ENCODE measurements at regions not wholly inside any gene's neighbourhood (a gene's known extent, or its start where the extent isn't known, plus 50 kb on each side); places are given as distances from the start of the nearest gene placed in this dataset.

DNA sequence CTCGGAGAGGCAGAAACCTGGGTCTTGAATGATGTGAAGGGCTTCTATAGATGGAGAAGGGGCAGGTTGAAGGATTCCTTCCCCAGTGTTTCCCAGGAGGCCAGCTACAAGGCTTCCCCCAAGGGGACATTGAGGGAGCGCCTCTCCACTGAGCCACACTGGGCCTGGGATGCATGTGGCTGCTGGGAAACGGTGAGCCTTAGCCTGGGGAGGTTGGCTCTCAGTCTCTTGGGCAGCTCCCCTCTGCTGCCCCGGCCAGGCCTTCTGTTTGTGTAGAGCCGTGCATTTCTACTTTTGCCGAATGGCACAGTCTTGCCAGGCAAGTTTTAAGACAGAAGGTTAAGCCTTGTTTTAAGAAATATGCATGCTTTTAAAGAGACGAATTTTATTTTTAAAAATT, 254.4 kb upstream of the POU3F1 start:
- no peak overlapping the region for H3K27ac Mint-ChIP-seq
- TF ChIP-seq, protein P1, sequence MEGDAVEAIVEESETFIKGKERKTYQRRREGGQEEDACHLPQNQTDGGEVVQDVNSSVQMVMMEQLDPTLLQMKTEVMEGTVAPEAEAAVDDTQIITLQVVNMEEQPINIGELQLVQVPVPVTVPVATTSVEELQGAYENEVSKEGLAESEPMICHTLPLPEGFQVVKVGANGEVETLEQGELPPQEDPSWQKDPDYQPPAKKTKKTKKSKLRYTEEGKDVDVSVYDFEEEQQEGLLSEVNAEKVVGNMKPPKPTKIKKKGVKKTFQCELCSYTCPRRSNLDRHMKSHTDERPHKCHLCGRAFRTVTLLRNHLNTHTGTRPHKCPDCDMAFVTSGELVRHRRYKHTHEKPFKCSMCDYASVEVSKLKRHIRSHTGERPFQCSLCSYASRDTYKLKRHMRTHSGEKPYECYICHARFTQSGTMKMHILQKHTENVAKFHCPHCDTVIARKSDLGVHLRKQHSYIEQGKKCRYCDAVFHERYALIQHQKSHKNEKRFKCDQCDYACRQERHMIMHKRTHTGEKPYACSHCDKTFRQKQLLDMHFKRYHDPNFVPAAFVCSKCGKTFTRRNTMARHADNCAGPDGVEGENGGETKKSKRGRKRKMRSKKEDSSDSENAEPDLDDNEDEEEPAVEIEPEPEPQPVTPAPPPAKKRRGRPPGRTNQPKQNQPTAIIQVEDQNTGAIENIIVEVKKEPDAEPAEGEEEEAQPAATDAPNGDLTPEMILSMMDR (conservative IDR thresholded peaks at IDR 0.05) = no peak

More for the DNA sequence above, 254.4 kb upstream of the POU3F1 start:
- Histone ChIP-seq H3K9me3 (ENCODE audit: control insufficient read depth, low read depth, low read length) (no peaks in the 10 kb centered on the region), H3K18ac (ENCODE audit: insufficient read length, low read depth, low read length) (no peak overlapping the region), H2BK12ac (ENCODE audit: insufficient read length, low read depth, low read length) (no peak overlapping the region), H3K27me3 (ENCODE audit: insufficient read depth, low read length) (no peaks in the 10 kb centered on the region), H3K4ac (ENCODE audit: low read depth, low read length) (no peak overlapping the region), H3K14ac (ENCODE audit: insufficient read depth, low read length) (no peak overlapping the region), H3K79me1 (ENCODE audit: insufficient read depth, low read depth, low read length, poor library complexity, severe bottlenecking) (no peaks in the 10 kb centered on the region), H3T11ph (ENCODE audit: low read length) (no peak overlapping the region), H3K4me2 (ENCODE audit: insufficient read depth, insufficient read length, low read length) (no peak overlapping the region), H2AK5ac (ENCODE audit: insufficient read length, low read length) (no peak overlapping the region), H3K9ac (ENCODE audit: extremely low read depth, insufficient read length, low read length) (no peak overlapping the region), H3K23me2 (ENCODE audit: insufficient read length, low read depth, low read length, poor library complexity, severe bottlenecking) (no peaks in the 10 kb centered on the region), H2BK5ac (ENCODE audit: insufficient read length, low read length) (no peak overlapping the region), H2BK20ac (ENCODE audit: low read depth, low read length, poor library complexity, severe bottlenecking) (no peak overlapping the region), H2BK120ac (ENCODE audit: low read depth, low read length, poor library complexity, severe bottlenecking) (no peak overlapping the region), H3K56ac (ENCODE audit: insufficient read length, low read depth, low read length) (no peak overlapping the region), H3K79me2 (ENCODE audit: insufficient read depth, low read length) (no peaks in the 10 kb centered on the region), H4K5ac (ENCODE audit: insufficient read length, low read depth, low read length) (no peak overlapping the region), H3K4me1 (ENCODE audit: insufficient read depth, low read length) (no peaks in the 10 kb centered on the region), H2AFZ (ENCODE audit: low read length) (no peak overlapping the region), H4K91ac (ENCODE audit: insufficient read length, low read depth, low read length) (no peak overlapping the region), H4K8ac (replicated peaks; ENCODE audit: insufficient read length, low read depth, low read length) (no peak overlapping the region), H3K27ac (ENCODE audit: insufficient read length, low read depth, low read length) (no peak overlapping the region), H3K23ac (ENCODE audit: insufficient read length, low read depth, low read length) (no peak overlapping the region), H2BK15ac (ENCODE audit: low read depth, low read length) (no peak overlapping the region), H4K20me1 (ENCODE audit: control insufficient read depth, insufficient read depth, insufficient read length) (no peaks in the 10 kb centered on the region)
- no CpG with 5 or more reads among the region's 7 CpGs for WGBS (ENCODE audit: extremely low coverage, insufficient read length, low lambda C conversion rate)
- peaks cover 2% of the 10 kb centered on the region for H3K27me3 Mint-ChIP-seq (ENCODE audit: low read depth)
- no peak for DNase-seq
- H3K4me3 Mint-ChIP-seq = no peak overlapping the region
- H3K4me1 Mint-ChIP-seq = peaks cover 4 to 5% of the 10 kb centered on the region in 2 experiments; a peak in 1 of 4 replicates
- no peaks in the 10 kb centered on the region for H3K36me3 Mint-ChIP-seq (ENCODE audit: insufficient read depth in 1 of 3, low read depth in 3 of 3)
- H3K9me3 Mint-ChIP-seq = no peaks in the 10 kb centered on the region

All from H9 (cell line).